ENCODE measurements at regions not wholly inside any gene's neighbourhood (a gene's known extent, or its start where the extent isn't known, plus 50 kb on each side); places are given as distances from the start of the nearest gene placed in this dataset.
A peak's percentile ranks its signal among the peaks of the same experiment; 100 is the strongest.

DNA sequence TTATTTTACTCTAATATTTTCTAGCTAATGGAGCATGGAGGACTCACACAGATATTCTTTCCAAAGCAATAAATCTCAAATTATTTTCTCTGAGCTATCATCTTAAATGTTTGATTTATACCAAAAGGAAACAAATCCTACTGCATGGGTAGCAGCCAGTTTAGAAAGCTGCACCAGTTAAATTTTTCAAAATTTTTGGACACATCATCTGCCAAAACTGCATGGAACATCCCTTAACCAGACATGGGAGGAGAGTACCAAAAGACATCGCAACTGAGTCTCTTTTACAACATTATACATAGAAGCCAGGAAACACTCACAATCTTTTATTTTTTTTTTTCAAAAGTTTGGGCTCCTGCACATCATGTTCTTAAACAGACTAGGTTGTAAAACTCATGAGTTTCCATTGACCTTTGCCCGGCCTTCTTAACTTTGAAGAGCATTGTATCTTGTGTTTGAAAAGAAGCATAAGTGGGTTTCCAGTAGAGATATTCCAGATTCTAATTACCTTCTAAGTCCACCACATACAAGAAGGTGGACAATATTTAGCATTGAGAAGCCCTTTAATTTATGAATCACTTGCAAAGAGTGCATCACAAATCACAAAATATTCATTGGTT, 87.7 kb upstream of the HMGCLL1 start:
- TF ChIP-seq ESRRG (CRISPR knock-in tag; IDR thresholded peaks at IDR 0.05) = no peak
- no peak for TF ChIP-seq RARB (CRISPR knock-in tag; IDR thresholded peaks at IDR 0.05)
- TF ChIP-seq TOX (CRISPR knock-in tag; IDR thresholded peaks at IDR 0.05; ENCODE audit: borderline replicate concordance) = no peak
- TF ChIP-seq TCF4 (CRISPR knock-in tag; IDR thresholded peaks at IDR 0.05; ENCODE audit: borderline replicate concordance) = no peak
- no peak for ATAC-seq

DNA sequence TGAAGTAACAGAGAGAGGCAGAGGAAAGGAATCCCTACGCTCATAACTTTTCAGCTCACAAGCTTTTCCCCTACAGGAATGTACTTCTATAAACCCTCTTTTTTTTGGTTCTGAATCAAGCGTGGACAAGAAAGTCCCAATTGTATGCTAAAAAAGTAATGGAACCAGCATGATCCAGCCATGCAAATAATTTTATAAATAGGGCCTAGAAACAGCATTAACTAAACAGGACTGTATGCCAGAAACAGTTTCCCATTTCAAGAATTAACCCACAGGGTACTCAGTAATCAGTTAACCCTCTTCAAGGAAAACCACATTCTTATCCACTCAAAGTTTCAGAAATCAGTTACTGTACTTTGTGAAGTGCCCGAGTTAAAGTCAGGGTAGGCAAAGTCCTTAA, 87.0 kb upstream of the HMGCLL1 start:
- ATAC-seq = no peak
- no peak for TF ChIP-seq CREB5 (CRISPR knock-in tag; IDR thresholded peaks at IDR 0.05; ENCODE audit: low read depth)

GRCh38 chr6:55664591-55665587, 85.9 kb upstream of the HMGCLL1 start:
- ATAC-seq = no peak
- TF ChIP-seq ZC3H10 (CRISPR knock-in tag; IDR thresholded peaks at IDR 0.05) = no peak

GRCh38 chr6:55663914-55664313, 84.9 kb upstream of the HMGCLL1 start:
- no peak for ATAC-seq

GRCh38 chr6:55659304-55659703, 80.3 kb upstream of the HMGCLL1 start:
- TF ChIP-seq CSDC2 (CRISPR knock-in tag; IDR thresholded peaks at IDR 0.05) (no peak), CREB5 (CRISPR knock-in tag; IDR thresholded peaks at IDR 0.05; ENCODE audit: low read depth) (no peak), SNAI2 (CRISPR knock-in tag; IDR thresholded peaks at IDR 0.05) (no peak), ZC3H10 (CRISPR knock-in tag; IDR thresholded peaks at IDR 0.05) (peak; percentile 24; the same call in 1 of the 2 replicates), ISL1 (CRISPR knock-in tag; IDR thresholded peaks at IDR 0.05) (0 out of 2 replicates have a peak, but pooled peaks have one; percentile 16), GLIS3 (CRISPR knock-in tag; IDR thresholded peaks at IDR 0.05) (no peak), PPARA (CRISPR knock-in tag; IDR thresholded peaks at IDR 0.05; ENCODE audit: borderline replicate concordance) (no peak), TCF4 (CRISPR knock-in tag; IDR thresholded peaks at IDR 0.05; ENCODE audit: borderline replicate concordance) (no peak)
- TF ChIP-seq, protein P1, sequence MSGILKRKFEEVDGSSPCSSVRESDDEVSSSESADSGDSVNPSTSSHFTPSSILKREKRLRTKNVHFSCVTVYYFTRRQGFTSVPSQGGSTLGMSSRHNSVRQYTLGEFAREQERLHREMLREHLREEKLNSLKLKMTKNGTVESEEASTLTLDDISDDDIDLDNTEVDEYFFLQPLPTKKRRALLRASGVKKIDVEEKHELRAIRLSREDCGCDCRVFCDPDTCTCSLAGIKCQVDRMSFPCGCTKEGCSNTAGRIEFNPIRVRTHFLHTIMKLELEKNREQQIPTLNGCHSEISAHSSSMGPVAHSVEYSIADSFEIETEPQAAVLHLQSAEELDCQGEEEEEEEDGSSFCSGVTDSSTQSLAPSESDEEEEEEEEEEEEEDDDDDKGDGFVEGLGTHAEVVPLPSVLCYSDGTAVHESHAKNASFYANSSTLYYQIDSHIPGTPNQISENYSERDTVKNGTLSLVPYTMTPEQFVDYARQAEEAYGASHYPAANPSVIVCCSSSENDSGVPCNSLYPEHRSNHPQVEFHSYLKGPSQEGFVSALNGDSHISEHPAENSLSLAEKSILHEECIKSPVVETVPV (CRISPR knock-in tag; IDR thresholded peaks at IDR 0.05) = no peak
- TF ChIP-seq, protein P2, sequence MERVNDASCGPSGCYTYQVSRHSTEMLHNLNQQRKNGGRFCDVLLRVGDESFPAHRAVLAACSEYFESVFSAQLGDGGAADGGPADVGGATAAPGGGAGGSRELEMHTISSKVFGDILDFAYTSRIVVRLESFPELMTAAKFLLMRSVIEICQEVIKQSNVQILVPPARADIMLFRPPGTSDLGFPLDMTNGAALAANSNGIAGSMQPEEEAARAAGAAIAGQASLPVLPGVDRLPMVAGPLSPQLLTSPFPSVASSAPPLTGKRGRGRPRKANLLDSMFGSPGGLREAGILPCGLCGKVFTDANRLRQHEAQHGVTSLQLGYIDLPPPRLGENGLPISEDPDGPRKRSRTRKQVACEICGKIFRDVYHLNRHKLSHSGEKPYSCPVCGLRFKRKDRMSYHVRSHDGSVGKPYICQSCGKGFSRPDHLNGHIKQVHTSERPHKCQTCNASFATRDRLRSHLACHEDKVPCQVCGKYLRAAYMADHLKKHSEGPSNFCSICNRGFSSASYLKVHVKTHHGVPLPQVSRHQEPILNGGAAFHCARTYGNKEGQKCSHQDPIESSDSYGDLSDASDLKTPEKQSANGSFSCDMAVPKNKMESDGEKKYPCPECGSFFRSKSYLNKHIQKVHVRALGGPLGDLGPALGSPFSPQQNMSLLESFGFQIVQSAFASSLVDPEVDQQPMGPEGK (CRISPR knock-in tag; IDR thresholded peaks at IDR 0.05; ENCODE audit: borderline replicate concordance) = no peak
- ATAC-seq = no peak

More at GRCh38 chr6:55663914-55664313, 84.9 kb upstream of the HMGCLL1 start:
- TF ChIP-seq ESRRG (CRISPR knock-in tag; IDR thresholded peaks at IDR 0.05) = no peak
- TF ChIP-seq RARB (CRISPR knock-in tag; IDR thresholded peaks at IDR 0.05) = no peak
- TF ChIP-seq TSHZ2 (CRISPR knock-in tag; IDR thresholded peaks at IDR 0.05) = no peak
- TF ChIP-seq ZFP30 (CRISPR knock-in tag; IDR thresholded peaks at IDR 0.05) = no peak
- no peak for TF ChIP-seq CREB5 (CRISPR knock-in tag; IDR thresholded peaks at IDR 0.05; ENCODE audit: low read depth)
- no peak for TF ChIP-seq TCF4 (CRISPR knock-in tag; IDR thresholded peaks at IDR 0.05; ENCODE audit: borderline replicate concordance)
- no peak for TF ChIP-seq PPARA (CRISPR knock-in tag; IDR thresholded peaks at IDR 0.05; ENCODE audit: borderline replicate concordance)
- TF ChIP-seq ZNF565 (CRISPR knock-in tag; conservative IDR thresholded peaks at IDR 0.05; ENCODE audit: low read depth) = no peak
- no peak for TF ChIP-seq ARNTL (CRISPR knock-in tag; IDR thresholded peaks at IDR 0.05; ENCODE audit: borderline replicate concordance, low read depth)
- TF ChIP-seq CSDC2 (CRISPR knock-in tag; IDR thresholded peaks at IDR 0.05) = no peak

Measured in SK-N-SH treated with all-trans-retinoic acid at 6 μM for 48 hours (cell line).